CD4-positive, alpha-beta T cell treated with Interleukin-15 for 4 hours (primary cell): ENCODE measurements at regions not wholly inside any gene's neighbourhood (a gene's known extent, or its start where the extent isn't known, plus 50 kb on each side); places are given as distances from the start of the nearest gene placed in this dataset.
"Not testable (repeated sequence)": the region's sequence is repeated elsewhere in the genome, so short reads cannot be mapped to it uniquely, and the experiment has no call there.

ENCODE experiments used
- DNase-seq: peaks from one replicate; pipeline ENCODE4 v3.0.0-alpha.2; 2020; ENCODE audit warnings: low spot score

- no peak for DNase-seq
These were observed 237.6 kb downstream of the IKZF2 start for GRCh38 chr2:212913640-212914306.

DNA sequence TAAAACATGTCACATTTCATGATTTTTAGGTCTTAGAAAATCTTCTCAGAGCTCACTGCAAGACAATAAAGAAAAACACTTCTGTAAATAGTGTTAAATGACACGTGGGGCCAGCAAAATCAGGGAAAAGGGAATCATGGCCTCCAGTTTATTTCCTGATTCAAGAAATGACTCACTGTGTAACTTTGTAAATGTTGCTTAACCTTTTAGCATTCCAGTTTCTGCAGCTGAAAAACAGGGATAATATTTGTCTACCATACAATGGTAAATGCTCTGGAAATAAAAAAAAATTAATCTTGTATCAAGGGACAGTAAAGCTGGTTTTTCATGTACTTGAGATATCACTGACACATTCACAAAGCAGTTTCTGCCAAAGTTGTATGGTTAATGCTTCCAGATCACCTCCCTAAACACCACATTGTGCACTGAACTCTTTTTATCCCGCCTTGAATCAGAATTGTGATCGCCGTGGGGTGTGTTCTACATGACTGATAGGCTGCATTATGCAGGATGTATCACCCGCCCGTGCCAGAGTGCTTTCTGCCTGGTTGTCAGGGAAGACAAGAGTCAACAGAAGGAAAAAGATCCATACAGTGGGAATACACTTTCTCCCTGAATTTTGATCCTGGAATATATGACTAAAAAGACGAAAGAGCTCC is 238.8 kb downstream of the IKZF2 start:
- DNase-seq = no peak

DNA sequence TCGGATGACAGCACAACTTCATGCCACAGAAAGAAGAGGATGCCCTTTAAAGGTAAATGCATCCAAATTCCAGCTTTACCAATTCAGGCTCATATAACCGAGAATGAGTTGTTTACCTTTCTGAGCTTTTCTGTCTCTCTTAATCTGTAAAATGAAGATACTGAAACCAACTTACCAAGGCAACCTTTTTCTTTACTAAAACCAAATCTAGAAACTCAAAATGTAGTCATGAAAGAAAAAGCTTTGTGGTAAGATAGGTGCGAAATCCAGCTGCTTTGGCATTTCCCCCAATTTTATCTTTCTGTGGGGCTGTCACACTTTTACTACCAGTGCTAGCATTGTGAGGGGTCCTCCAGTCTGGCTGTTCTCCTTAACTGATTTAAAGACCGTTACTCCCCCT is 240.4 kb downstream of the IKZF2 start:
- DNase-seq = no peak

- DNase-seq = no peak
These were observed 242.6 kb downstream of the IKZF2 start for GRCh38 chr2:212908682-212909435.

- no peak for DNase-seq
These were observed 243.4 kb downstream of the IKZF2 start for GRCh38 chr2:212908031-212908430.

GRCh38 chr2:212906620-212907019 is 244.8 kb downstream of the IKZF2 start:
- no peak for DNase-seq

DNA sequence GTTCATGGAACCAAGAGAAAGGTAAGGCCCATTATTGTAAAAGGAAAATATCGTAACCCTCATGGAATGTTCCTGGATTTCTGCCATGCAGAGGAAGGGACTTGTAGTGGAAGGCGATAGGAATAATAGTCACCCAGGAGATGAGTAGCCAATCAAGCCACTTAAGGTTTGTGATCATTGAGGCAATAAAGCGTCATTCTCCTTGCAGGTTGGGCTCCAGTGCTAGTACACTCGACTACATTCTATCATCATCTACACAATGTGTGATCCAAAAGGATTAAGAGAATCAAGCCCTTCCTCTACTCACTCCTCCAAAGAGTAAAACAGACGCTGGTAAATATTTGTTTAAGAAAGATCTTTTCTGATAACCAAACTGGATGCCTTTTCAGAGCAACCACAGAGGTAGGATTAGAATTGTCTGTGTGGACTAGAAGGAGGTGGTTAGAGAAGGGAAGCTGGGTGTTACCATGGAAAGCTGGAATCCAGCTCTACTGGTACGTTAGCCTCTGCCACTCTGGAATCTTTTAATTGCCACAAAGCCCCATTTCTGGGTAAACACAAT is 245.7 kb downstream of the IKZF2 start:
- no peak for DNase-seq

DNA sequence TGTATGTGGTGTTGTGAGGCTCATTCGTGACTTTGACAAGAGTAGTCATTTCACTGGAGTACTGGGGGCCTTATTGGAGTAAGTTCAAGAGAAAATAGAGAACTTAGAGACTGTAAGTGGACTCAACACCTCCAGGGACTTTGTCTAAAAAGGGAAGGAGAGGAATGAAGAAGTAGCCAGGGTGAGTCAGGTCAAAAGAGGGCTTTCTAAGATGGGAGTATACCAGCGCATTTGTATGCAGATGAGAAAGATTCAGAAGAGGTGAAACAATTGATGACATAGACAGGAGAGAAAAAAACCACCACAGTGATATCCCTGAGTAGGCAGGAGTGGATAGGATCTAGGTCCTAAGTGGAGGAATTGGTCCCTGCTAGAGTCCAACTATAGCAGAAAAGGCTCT is 246.8 kb downstream of the IKZF2 start:
- DNase-seq = no peak

DNA sequence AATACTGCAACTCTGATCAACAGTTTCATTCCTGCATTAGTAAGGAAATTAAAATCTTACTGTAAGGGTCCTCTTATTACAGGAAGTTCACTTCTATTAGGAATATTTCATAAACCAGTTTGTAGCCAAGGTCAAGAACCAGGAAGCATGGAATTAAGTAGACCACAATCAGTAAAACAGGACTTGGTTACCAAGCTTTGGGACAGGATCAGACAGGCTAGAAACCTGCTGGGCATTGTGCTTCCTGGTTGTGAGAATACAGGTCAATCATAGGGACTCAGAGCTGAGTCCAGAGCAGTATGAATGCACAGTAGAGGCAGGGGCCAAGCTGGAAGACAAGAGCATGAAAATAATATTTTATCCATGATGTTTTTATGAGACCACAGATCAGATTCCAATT is 248.0 kb downstream of the IKZF2 start:
- no peak for DNase-seq

DNA sequence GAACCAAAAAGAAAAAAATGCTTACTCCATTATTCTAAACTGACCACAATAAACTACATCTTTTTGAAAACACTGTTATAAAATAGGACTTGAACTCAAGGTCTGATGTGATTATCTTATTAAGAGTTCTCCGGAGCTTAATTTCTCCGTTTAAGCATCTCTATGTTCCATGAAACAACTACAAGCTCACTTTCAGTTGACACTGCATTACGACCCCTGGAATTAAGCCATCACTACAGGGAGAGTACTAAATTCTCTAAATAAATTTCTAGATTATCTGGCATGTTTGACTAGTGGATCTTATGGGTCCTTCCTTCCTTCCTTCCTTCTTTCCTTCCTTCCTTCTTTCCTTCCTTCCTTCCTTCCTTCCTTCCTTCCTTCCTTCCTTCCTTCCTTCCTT is 249.0 kb downstream of the IKZF2 start:
- no peak for DNase-seq

DNA sequence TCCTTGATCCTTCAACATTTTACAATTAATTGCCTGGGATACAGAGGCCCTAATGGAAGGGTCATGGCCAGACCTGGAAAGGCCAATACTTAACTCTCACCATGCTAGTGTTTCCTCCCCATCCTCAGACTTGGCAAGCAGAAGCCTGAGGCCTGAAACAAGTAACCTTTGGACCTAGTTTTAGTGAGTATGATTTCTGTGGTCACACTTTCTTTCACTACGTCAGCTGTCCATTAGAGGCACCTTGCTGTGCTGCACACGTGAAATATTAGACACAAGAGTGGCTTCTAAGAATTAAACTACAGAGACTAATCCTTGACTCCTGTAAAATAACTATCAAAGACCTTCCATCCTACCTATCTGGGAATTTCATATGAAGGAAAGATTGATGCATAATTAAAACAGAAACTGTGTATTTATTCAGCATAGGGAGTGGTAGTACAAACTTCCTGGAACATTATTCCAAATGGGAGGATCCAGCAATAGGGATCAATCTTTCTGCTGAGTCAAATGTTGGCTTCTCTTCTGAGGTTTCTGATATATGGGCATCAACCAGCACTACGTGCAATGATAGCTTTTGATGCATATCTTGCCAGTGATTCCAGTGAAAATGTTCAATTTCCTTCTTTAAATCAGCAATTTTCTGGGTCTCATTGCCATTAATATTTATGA is 249.7 kb downstream of the IKZF2 start:
- DNase-seq = no peak

- DNase-seq = no peak
These were observed 250.7 kb downstream of the IKZF2 start for GRCh38 chr2:212900715-212901114.

DNA sequence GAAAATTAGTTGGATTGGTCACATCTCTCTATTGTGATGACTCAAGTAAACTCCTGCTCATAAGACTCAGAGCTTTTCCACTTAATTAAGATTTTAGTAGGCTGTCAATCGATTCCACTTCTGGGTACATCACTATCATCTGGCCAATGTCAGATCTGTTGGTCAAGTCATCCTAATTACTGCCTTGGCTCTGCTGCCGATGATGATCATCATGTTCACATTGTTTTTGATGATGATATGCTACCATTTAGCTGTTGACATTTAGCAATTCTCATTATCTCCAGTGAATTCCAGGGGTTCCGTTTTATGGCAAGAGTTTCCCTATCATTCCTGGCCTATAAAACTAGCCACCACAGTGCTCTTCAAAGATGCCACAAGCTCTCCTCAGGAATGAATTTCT is 253.4 kb downstream of the IKZF2 start:
- no peak for DNase-seq

GRCh38 chr2:212897296-212897695 is 254.1 kb downstream of the IKZF2 start:
- no peak for DNase-seq

- no peak for DNase-seq
These were observed 257.4 kb downstream of the IKZF2 start for GRCh38 chr2:212894026-212894425.

DNA sequence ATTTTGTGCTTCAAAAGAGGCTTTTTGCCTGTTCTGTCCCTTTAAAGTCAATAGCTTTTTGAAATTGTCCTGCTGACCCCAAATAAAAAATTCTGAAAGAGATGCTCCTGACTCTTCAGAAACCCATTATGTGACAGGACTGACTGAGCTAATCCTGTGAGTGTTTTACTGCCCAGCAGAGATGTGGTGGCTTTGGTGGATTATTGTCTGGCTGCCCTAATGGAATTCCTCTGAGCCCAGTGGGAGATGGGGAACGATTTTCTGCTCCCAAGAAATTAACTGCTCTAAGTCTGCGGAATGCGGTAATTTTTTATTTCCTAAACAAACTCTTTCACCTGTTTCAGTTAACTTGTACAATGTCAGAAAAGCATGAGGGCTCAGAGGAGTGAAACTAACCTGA is 258.2 kb downstream of the IKZF2 start:
- no peak for DNase-seq

- DNase-seq = no peak
These were observed 259.2 kb downstream of the IKZF2 start for GRCh38 chr2:212892193-212892592.

- no peak for DNase-seq
These were observed 259.8 kb downstream of the IKZF2 start for GRCh38 chr2:212891580-212891979.

- DNase-seq = no peak
These were observed 268.8 kb downstream of the IKZF2 start for GRCh38 chr2:212882626-212883025.

GRCh38 chr2:212876556-212876955 is 274.9 kb downstream of the IKZF2 start:
- not testable (repeated sequence) for DNase-seq

DNA sequence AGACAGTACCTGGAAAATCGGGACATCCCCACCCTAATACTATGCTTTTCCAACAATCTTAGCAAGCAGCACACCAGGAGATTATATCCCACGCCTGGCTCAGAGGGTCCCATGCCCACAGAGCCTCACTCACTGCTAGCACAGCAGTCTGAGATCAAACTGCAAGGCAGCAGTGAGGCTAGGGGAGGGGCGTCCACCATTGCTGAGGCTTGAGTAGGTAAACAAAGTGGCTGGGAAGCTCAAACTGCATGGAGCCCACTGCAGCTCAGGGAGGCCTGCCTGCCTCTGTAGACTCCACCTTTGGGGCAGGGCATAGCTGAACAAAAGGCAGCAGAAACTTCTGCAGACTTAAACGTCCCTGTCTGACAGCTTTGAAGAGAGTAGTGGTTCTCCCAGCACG is 275.5 kb downstream of the IKZF2 start:
- DNase-seq = not testable (repeated sequence)

DNA sequence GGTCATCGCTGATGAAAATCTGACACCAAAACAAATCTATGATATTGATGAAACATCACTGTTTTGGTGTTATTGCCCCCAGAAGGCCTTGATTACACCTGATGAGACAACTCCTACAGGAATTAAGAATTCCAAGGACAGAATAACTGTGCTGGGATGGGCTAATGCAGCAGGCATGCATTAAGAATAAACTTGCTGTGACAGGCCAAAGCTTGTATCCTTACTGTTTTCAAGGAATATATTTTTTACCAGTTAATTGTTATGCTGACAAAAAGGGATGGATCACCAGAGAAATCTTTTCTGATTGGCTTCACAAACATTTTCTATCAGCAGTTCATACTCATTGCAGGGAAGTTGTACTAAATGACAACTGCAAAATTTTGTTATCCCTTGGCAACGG is 278.2 kb downstream of the IKZF2 start:
- DNase-seq = no peak
